GM18870 (cell line): ENCODE measurements at regions not wholly inside any gene's neighbourhood (a gene's known extent, or its start where the extent isn't known, plus 50 kb on each side); places are given as distances from the start of the nearest gene placed in this dataset.

Experiments used
- ATAC-seq: cut with Tn5 transposase; IDR thresholded peaks from one replicate; pipeline ENCODE4 v1.9.1; 2021; ENCODE audit warnings: moderate library complexity; ENCODE audit not compliant: unreplicated experiment

DNA sequence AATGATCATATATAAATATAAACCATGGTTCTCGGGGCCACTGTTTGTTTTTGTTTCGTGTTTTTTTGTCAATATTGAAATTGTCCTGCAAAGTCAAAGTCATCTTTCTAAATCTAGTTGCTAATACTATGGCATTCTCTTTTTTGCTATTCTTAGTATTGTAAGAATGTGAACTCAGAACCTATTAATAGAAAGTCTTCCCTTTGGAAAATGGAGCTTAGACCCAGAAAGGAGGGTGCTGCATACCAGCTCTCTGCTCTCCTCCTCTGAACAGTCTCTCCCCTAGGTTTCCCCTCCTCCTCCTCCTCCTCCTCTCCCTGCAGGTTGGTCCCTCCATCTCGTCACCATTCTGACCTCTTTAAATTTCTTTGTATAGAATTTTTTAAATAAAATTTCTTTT is 150.4 kb upstream of the CCN2 start:
- no peak for ATAC-seq

DNA sequence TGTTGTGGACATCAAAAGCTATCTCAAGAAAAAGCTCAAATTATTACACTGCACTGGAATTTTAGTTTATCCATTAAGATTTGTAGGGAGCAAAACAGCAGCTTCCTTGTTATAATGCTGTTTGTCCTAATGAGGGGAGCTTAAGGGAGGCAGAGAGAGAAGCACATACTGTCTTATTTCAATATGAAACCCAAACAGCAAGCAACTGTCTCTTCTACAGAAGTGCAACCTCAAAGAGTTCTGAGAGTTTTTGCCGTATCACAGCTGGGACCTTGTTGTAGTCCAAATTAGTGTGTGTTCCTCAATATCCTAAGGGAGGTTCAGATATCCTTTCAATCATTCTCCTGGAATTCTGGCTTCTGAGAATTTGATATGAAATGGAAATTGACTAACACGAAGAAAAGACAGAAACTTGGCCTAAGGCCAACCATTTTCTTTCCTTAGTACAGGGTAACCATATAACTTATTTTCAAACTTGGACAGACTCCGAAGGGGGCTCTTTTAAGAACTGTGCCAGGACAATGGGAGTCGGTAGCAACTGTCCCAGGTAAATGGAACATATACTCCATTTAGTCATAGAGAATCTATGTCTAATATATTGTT is 149.3 kb upstream of the CCN2 start:
- ATAC-seq, result no peak

DNA sequence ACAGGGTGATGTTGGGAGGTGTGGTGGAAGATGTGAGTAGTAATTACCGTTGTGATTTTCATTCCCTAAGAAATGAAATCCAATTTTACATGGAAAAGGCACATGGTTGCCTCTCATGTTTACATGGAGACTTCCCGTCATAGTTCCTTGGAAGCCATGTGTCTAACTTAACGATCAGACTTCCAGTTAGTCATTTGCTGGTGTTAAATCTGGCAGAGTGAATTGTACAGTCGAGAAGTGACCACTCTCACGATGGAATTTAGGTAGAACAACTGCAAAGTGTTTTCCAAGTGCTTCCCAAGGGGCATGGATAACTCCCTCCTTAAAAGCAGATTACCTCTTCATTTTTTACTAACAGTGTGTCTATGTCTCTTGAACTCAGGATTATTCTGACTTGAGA is 145.8 kb upstream of the CCN2 start:
- no peak for ATAC-seq

DNA sequence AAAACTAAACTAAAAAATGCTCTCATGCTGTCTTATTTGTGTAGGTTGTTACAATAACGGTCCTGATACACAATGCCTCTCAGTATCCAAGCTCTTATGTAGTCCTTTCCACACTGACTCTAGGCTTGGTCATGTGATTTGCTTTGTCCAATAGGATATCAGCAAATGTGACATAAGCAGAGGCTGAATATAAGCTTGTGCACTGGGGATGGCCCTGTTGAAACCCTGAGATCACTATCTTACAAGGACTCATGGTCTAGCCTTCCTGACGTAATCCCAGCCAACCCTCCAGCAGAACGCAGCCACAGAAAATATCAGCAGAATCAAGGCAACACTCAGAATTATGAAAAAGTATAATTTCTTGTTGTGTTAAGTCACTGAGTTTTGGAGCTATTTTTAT is 145.1 kb upstream of the CCN2 start:
- no peak for ATAC-seq

DNA sequence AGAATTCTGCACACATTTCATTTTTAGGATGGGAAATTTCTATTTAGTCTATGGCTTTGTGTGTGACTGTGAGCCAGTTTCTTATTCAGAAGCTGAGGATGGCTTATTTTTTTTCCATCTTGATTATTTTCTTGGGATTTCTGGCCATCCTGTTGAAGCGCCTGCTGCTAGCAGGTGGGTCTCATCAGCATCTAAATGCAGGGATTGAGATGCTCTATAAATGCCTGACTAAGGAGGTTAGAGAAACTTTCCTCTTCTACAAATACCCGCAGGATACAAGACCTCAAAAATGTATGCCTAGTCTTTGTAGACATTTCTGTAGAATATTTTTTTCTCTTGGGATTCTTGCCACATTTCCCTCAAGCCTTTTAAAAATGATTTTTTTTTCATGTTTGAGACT is 138.0 kb upstream of the CCN2 start:
- ATAC-seq, result no peak

DNA sequence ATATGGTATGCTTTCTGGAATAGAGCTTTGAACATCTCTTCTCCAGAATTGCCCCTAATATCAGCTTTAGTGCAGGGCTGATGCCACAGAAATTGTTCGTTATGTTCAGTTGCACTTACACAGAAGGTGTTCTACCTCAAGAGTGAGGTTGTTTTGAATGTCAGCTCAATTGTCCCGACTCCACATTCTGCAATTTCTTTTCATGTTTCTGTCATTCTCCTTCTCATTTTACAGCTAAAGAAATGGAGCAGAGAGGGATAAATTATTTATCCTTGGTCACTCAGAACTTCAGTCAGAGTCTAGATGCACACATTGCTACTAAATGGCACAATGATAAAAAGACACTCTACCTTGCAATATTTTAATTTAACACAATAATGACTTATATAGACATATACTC is 137.0 kb upstream of the CCN2 start:
- ATAC-seq, result no peak

DNA sequence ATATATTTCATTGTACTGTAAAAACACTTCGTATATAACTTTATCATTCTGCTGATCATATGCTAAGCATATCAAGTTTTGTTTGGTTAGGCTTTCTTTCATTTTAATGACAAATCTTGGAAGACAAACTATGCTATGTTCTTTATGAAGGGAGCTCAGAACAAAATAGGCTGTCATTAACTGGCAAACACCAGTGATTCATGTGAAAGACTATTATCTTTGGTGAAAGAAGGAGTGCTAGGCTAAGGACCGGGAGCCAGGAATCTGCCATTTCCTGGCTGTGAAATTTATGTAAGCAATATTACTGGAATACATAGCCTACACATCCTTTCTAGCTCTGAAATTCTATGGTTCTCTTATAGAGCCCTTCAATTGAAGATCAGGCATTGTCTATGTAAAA is 136.2 kb upstream of the CCN2 start:
- no peak for ATAC-seq

DNA sequence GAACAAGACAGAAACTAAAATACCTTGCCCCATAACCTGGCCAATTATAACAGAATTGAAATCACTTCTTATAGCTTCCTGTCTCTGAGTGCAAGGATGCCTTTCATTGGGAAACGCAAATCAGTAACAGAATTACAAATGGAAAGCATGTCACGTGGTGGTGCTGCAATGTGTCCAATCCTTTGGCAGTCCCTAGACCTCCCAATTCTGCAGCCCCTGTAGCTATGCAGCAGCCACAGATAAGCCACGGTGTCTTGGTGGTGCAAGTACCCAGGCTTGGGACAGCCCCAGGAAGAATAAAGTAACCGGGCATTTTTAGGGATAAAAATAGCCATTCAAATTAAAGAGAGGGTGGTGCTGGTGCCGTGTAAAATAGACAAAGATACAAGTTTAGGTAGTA is 134.6 kb upstream of the CCN2 start:
- ATAC-seq, result no peak

DNA sequence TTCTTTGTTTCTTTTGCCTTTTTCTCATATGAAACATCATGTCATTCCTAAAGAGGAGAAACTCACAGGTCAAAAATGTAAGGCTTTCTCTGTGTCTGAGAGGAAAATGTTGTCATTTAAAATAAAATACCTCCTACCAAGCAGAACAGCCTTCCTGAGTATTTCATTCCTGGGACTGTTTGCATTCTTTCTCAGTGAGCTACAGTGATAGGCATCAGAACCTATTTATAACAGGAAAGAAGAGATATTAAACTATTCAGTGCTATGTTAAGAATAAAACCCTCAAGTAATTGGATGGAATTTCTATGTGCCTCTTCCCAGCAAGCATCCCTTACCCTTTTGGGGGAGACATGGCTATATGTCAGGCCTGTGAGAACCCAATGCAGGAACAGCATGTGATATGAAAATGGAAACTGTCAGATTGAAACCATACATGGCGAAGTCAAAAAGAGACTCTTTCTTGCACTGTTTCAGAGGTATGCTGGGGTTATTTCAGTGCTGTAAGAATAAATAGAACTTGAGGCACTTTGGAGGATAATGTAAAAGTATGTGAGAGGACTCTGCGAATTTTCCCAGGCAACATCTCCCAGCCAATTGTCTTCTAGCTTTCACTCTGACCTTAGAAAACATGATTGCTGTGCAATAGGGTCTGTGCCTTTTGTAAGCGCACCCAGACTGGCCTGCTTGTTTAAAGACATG is 133.8 kb upstream of the CCN2 start:
- ATAC-seq, result peak; percentile 92

DNA sequence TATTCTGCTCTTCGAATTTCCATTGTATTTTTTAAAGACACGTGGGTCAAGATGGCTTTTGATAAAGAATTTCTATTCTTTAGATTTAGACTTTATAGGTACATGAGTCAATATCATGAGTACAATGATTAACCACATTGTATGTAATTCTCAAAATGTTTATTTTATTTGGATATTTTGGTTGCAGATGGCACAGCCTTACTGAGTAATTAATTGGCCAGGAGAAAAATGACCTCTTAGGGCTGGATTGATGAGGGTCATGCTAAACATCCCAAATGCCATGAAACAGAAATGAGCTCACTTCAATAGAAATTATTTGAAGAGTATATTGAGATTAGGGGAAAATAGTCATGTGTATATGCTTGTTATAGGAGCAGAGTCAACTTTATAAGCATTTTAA is 131.2 kb upstream of the CCN2 start:
- ATAC-seq, result no peak

DNA sequence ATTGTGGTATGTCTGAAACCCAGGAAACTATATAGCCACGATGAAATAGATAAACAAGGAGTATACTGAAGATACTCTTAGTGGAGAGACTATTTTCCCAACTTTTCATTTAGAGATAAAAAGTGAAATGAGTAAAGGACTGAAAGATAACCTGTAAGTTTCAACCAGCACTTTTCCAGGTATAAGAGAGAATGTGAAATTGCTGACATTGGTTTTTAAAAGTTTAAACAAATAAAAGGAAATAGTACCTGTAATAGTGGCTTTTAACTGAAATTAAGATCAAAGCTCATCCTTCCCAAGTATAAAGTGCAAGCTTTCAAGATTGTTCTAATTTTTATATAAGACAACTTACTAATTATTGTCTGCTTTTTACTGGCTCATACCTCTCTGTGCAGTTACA is 130.2 kb upstream of the CCN2 start:
- ATAC-seq, result no peak

DNA sequence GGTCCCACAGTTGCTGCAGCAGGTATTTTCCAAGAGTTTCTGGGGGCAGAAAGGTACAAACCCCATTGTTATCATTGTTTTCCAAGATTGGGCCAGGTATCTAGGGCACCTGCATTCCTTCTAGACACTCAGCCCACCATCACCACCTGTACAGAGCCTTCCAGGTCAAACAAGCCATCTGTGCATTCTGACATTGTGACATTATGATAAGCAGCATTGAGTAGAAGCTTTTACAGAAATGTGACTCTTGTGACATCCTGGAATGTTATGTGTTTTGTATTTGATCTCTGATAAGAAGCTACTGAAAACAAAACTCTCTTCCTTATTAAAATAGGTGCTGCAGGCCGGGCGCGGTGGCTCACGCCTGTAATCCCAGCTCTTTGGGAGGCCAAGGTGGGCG is 128.1 kb upstream of the CCN2 start:
- no peak for ATAC-seq

DNA sequence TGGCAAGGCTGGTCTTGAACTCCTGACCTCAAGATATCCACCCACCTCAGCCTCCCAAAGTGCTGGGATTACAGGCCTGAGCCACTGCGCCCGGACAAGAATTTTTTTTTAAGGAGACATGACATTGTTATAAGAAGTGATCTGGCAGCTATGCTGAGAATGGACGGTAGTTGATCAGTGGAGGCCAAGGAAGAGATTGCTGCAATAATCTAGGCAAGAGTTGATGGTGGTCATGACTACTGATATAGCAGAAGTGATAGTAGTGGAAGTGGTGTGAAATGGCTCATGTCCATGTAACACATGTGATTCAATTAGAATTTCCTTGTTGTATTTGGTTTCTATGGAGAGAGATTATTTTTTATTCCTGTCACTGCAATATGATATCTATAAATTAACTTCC is 125.3 kb upstream of the CCN2 start:
- ATAC-seq, result no peak

DNA sequence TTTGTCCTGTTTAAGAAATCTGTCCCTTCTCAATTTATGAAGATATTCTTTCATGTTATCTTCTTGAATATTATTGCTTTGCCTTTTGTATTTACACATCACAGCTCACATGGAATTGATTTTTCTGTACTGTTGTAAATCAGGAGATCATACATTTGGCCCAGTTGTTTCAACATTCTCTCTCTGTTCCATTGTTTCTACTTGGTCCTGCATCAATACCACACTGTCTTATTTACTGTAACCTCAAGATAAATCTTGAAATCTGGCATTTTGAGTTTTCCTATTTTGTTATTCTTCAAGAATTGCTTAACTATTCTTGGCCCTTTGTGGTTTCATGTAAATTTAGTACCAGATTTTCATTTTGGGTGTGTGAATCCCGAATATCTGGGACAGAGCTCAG is 121.7 kb upstream of the CCN2 start:
- no peak for ATAC-seq

DNA sequence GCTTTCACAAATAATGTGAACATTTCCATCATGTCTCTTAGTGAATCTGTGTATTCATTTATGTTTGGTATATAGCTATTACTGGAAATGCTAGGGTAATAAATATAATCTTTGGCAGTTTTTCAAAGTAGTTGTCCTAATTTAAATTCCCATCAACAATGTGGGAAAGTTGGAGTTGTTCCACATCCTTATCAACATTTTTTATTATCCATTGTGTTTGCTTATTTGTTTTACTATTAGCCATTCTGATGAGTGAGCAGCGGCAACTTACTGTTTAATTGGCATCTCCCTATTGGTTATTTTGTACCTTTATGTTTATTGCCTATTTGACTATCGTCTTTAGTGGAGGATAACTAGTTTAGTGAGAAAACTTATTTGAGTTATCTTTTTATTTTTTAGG is 121.1 kb upstream of the CCN2 start:
- ATAC-seq, result no peak

DNA sequence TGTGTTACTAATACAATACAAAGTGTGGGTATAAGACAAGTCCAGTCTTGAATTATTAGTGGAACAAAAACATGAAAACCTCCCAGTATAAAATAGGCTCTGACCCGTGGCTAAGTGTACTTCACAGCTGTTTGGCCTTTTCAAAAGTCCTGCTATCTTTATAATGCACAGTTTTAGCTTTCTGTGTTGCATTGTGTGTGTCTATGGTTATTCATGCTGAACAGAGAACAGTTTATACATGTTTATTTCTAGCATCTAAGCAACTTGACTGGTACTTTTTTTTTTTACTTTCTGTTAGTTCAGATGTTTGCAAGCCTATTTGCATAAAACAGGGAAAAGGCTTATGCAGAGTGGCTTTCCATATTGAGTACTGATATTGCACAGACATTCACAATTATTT is 119.2 kb upstream of the CCN2 start:
- ATAC-seq, result no peak

DNA sequence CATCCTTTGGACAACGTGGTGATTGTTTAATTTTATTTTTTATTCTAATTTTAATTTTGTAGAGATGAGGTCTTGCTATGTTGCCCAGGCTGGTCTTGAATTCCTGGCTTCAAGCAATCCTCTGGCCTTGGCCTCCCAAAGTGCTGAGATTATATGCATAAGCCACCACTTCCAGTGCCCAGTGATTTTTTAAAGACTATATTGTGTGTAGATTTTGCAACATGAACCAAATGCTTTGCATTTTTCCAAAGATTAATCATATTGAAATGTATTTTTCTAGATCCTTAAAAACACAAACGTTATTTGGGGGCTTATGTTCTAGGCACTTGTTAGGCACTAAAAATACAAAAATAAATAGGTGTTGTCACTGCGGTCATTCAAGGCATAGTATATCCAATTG is 117.6 kb upstream of the CCN2 start:
- no peak for ATAC-seq

DNA sequence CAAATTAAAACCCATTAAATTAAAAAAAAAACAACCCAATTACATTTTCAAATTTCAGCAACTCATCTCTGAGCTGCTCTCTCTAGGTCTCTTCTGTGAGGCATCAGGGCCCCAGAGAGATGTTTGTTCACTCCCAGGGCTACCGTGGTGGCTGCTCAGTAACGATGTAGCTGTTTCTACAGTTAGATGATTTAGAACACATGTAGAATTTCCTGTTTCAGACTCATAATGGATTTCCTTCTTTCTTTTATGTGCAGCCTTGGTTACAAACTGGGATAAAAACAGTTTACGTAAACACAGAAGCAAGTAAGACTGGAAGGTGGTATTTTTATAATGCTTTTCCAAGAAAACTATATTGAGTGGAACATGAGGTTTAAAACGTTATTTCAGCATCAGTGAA is 116.1 kb upstream of the CCN2 start:
- no peak for ATAC-seq

DNA sequence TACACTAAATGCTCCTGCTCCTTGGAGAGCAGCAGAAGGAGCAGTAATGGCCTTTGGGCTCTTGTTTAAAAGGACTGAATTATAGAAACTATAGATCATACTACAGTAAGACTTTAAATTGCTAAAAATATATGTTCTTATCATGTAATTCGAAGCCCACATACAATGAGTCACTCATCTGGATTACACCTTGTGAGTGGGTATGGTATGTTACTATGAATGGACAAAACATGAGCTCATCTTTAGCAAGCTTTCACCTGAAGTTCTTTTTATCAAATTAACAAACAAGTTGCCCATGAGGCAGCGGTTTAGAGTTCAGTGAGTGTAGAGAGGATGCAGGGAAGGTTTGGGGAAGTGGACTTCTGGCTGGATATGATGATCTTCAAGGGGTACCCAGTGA is 114.4 kb upstream of the CCN2 start:
- no peak for ATAC-seq

DNA sequence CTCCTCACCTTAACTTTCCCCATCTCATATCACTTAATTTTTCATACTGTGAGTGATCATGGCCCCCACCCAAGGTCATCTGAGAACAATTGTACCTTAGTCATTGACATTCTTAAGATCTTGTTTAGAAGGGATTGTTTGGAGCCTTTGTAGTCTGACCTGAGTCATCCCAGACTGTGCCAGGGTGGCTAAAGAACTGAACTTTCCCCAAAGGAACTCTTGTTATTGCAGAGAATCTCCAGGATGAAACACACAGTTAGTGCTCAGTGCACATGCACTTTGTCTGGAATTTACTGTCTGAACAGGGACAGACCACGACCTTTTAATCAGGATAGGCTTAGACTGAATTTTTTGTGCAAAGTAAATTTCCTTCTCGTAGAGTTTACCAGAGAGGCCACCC is 112.6 kb upstream of the CCN2 start:
- ATAC-seq, result no peak

DNA sequence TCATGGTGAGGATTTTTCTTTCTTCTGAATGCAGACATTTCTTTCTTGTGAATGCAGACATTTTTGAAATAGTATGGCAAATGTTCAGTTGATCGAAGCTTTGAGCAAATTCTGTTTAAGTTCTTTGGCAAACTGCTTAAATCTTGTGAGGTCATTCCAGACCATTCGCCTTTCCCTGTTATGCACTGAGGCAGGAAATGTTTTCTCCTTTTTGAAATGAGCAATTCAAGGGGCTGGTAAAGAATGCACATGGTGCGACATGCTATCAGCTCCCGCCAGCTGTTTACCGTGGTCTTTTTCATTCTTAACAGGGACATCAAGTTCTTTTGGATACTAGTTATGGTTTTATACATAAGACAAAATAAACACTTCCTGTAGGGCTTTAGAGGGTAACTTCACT is 112.0 kb upstream of the CCN2 start:
- no peak for ATAC-seq

DNA sequence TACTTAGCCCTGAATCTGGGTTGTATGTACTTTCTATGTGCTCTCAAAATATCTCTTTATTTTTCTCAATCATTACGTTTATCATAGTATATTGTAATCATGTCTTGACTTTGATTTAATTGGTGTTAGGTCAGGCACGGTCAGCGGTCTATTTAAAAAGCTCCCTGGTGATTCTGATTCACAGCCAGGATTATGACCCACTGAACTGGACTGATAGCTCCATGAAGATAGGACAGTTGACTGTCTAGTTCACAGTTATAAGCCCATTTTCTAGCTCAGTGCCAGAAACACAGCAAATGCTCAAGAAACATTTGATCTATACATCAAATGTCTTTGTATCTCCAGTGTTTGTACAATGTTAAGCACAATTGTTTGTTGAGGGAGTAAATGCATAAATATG is 111.5 kb upstream of the CCN2 start:
- ATAC-seq, result no peak

DNA sequence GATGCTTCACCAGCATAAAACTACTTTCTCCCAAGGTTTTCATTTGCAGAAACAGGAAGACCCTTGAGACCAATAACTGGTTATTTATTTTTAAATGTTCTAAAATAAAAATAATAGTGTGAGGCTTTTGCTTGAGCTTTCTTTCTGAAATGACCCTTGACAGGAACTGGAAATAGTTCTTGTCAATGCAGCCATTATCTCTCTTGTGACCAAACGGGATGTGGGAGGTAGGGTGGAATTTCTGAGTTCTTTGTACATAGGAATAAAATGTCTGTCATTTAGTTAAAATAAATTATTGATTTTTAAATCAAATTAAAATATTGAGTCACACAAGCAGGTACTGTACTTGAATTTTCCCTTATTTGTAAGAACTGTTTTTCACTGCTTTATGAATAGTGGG is 110.2 kb upstream of the CCN2 start:
- ATAC-seq, result no peak
